ENCODE measurements at regions not wholly inside any gene's neighbourhood (a gene's known extent, or its start where the extent isn't known, plus 50 kb on each side); places are given as distances from the start of the nearest gene placed in this dataset.
"Not testable (repeated sequence)": the region's sequence is repeated elsewhere in the genome, so short reads cannot be mapped to it uniquely, and the experiment has no call there.

GRCh38 chr16:29177888-29178726, 193.3 kb downstream of the LAT start:
- not testable (repeated sequence) for DNase-seq

GRCh38 chr16:29177203-29177887, 192.5 kb downstream of the LAT start:
- not testable (repeated sequence) for DNase-seq

- DNase-seq = not testable (repeated sequence)
These were observed 192.0 kb downstream of the LAT start for GRCh38 chr16:29176822-29177202.

- not testable (repeated sequence) for DNase-seq
These were observed 191.3 kb downstream of the LAT start for GRCh38 chr16:29176154-29176470.

DNA sequence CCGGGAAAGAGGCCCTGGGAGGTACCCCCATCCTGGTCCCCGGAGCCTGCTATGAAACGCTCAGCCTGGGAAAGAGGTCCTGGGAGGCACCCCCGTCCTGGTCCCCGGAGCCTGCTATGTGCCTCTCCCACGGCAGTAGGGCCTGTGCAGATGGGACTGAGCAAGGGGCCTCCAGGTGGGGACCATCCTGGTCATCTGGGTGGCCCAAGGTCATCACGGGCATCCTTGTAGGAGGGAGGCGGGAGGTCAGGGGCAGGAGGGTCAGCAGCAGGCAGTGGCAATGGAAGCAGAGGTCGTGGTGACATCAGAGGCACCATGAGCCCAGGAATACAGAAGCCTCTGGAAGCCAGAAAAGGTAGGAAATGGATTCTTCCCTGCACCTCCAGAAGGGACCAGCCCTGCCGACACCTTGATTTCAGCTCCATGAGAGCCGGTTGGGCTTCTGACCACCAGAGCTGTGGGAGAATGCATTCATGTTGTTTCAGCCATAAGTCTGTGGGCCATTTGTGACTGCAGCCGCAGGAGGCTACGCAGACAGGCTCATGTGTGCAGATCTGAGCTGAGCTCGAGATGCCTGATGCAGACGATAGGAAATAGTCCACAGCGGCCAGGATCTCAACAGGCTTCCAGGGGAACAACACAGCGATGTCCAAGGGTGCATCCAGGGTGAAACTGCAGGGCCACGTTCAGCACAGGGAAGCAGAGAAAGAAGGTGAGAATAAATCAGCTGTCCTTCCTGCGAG, 190.7 kb downstream of the LAT start:
- not testable (repeated sequence) for DNase-seq

DNA sequence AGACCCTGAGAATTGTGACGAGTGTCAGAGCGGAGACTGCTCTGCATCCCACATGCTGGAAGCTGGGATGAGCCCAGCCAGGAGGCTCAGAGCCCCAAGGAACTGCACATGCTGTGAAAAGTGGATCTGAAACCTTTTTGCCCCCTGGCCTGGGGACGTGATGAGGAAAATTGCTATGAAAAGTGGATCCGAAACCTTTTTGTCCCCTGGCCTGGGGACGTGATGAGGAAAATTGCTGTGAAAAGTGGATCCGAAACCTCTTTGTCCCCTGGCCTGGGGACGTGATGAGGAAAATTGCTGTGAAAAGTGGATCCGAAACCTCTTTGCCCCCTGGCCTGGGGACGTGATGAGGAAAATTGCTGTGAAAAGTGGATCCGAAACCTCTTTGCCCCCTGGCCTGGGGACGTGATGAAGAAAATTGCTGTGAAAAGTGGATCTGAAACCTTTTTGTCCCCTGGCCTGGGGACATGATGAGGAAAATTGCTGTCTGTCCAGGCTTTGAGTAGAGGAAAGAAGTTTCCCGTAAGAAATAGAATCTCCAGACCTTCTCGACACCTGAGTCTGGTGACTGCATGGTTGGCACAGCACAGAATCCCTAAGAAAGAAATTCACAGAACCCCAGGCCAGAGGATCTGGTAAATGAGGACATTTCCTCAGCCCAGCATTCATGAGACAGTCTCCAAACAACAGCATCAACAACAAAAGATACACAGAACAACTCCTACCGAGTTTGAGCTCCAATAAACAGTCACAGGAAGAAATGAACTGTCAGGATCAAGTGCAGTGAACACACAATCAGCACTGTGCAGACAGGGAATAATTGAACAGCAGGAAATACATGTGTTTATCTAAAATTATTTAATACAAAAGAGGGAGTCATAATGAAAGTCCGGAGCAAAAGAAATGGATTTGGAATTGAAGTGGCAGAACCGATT, 188.8 kb downstream of the LAT start:
- DNase-seq = not testable (repeated sequence)

DNA sequence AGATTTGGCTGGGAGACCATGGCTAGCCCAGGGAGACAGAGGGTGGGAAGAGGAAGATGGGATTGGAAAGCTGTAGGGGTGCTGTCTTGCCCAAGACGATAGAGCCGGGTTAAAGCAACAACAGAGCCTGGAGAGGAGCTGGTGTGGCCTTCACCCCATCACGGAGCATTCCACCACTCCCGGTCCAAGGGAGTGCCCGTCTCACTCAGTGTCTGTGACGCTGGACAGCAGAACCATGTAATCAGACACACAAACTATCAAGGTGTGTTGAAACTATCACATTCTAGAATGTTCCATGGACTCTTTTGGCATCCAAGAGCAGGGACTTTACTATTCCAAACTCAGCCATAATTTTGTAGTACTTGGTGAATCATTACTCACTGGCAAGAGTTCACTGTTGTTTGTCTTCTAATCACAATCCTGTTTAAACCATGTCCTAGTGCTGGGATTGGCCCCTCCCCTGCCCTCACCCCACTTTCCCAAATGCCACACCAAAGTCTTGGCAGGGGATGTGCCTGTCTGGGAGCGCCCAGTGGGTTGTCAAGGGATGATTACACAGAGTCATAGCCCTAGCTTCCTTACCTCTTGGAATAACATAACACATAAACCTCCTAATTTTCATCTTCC, 187.4 kb downstream of the LAT start:
- DNase-seq = not testable (repeated sequence)

GRCh38 chr16:29171296-29171695, 186.4 kb downstream of the LAT start:
- DNase-seq = not testable (repeated sequence)

DNA sequence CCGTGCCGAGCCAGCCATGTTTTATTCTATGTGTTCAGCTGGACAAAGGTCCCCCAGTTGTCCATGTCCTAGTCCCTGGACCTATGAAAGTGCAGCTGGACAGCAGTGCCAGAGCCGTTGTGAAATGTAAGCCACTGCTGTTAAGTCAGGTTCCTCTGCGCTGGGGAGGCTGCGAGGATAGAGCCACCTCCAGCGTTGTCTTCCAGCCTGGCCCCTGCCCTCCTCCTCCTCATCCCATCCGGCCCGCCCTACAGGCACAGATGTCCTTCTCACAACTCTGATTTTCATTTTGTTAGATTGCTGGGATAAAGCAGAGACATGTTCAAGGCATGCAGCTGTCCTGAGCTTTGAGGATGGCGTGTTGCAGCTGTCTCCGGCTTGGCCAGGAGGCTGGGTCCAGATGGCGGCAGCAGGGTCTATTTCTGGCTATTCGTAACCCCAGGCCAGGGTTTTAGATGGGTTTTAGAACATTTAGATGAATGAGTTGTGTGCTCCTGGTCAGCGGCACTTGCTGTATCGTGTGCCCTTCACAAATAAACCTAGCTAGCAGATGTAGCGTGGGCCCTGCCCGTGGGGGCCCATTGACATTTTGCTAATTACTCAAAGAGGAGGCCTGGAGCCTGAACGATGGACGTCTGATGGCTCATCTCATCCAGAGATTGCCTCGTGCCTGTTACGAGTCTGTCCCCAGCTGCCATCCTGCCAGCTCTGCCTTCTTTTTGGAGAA, 185.7 kb downstream of the LAT start:
- not testable (repeated sequence) for DNase-seq

DNA sequence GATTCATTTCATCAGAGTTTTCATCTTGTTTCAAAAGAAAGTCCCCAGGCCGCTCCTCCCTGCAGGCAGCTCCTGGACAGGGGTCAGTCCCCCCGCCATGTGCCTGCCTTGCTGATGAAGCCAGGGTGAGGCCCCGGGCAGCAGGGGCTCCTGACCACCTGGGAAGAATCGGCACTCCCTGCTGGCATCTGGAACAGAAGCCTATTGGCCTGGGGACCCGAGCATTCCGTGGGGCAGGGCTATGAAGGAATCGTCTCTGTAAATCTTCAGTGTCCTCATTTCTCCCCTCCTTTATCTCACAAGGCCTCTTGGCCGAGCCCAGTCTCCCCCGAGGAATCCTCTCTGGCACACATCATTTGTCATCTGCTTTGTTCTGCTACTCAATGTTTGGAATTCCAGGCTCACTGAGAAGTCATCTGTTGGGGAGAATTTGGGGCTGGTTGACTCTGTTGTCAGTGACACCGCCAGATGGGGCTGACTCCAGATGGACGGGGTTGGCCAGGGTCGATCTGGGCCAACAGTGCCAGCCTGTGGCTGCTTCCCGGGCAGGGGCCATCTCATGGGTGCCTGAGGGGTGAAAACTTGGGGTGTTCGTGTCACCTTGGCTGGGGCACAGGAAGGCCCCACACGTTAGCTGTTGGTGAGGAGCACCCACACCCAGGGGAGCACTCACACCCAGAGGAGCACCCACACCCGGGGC, 184.6 kb downstream of the LAT start:
- DNase-seq = not testable (repeated sequence)

- DNase-seq = not testable (repeated sequence)
These were observed 183.8 kb downstream of the LAT start for GRCh38 chr16:29168515-29169259.

GRCh38 chr16:29164442-29165089, 179.7 kb downstream of the LAT start:
- not testable (repeated sequence) for DNase-seq

- not testable (repeated sequence) for DNase-seq
These were observed 175.3 kb downstream of the LAT start for GRCh38 chr16:29160171-29160570.

GRCh38 chr16:29159603-29160002, 174.8 kb downstream of the LAT start:
- not testable (repeated sequence) for DNase-seq

- no peak for DNase-seq
These were observed 173.9 kb downstream of the LAT start for GRCh38 chr16:29158785-29159184.

DNA sequence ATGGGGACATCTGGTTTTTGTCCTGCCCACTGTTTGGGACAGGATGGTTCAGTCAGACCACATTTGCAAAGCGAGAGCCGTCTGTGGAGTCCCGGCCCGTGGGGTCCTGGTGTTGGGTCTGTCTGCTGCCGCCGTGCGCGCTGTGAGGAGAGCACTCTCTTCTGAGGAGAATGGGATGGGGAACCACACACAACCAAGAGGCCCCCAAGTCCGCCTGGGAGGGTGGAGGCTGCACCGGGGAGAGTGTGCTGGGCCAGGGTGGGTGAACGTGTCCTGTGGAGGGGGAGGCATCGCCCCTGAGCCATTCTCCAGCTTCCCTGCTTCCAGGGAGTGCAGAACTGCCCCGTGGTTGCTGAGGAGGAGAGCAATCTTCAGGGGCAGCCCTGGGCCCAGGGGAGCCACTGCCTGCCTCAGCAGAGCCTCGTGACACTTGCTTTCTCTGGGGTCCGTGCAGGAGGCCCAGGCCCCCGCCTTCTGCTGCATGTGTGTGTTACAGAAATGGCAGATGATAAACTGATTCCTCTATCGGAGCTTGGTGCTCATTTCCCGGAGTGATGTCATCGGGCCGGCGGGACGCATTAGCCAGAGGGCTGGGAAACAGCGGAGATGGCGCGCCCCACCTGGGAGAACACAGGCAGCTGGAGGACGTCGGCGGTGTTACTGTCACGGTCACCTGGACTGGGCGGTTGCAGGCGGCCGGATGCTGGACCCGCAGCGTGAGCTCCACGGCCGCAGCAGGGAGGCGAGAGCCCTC, 173.4 kb downstream of the LAT start:
- not testable (repeated sequence) for DNase-seq

DNA sequence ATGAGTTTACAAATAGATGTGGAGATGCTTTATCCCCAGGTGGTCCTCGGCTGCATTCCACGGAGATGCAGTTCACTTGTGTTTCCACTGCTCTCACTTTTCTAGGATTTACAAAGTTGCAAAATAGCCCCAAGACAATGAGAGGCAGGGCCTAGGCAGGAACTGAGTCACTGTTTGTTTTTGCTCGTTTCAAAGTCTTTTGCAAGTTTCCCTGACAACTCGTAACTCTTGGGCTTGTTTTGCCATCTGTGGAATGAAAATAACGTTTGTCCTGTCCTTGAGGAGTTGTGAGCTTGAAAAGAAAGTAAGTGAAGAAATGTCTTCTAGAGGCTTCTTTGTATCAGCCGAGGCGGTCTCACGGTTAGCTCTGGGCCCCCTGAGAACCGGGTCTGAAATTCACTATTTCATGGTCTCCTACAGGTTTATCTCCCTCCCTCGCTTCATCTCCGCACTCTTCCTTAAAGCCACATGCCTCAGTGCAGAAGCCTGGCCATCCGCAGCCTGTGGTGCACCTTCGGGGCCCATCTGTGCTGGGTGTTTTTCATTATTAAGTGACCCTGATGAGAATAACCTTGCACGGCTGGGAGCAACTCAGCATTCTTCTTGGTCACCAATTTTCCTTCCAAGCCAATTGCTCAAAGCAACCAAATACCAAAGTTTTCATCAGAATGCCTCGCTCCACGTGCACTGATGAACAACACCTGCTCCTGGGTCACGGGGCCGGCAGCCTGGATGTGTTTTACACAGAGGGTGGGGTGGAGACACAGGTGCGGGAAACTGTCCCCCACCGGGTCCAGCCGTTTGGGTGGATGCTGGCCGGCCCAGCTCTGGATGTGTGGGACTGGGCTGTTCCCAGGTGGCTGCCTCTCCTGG, 172.4 kb downstream of the LAT start:
- DNase-seq = not testable (repeated sequence)
